AG09309 (cell line): ENCODE measurements at regions not wholly inside any gene's neighbourhood (a gene's known extent, or its start where the extent isn't known, plus 50 kb on each side); places are given as distances from the start of the nearest gene placed in this dataset.
A peak's percentile ranks its signal among the peaks of the same experiment; 100 is the strongest.

Source experiments
- DNase-seq: peaks from one replicate; pipeline ENCODE4 v3.0.0-alpha.2; 2010; ENCODE audit warnings: low read depth
- H3K4me3 ChIP-seq: 2 replicates; pipeline ENCODE4 v1.5.1; 2011; ENCODE audit warnings: mild to moderate bottlenecking, low read depth, low read length, moderate library complexity; ENCODE audit not compliant: control insufficient read depth
- CTCF ChIP-seq: IDR thresholded peaks from 2 replicates; pipeline ENCODE4 v1.5.1; 2011; ENCODE audit warnings: mild to moderate bottlenecking, low read depth, low read length, inconsistent platforms; ENCODE audit not compliant: insufficient read depth, control insufficient read depth; ENCODE audit errors: missing control alignments

GRCh38 chrX:16487620-16488385 lies 162.2 kb upstream of the S100G start:
- H3K4me3 ChIP-seq: no peak overlapping the region
- no peak for TF ChIP-seq CTCF
- DNase-seq: no peak

- DNase-seq: no peak
- no peak overlapping the region for H3K4me3 ChIP-seq
Measured at GRCh38 chrX:16488959-16489358, 161.0 kb upstream of the S100G start.

GRCh38 chrX:16491461-16491860 lies 158.5 kb upstream of the S100G start:
- H3K4me3 ChIP-seq: no peak overlapping the region
- DNase-seq: no peak
- no peak for TF ChIP-seq CTCF

More at GRCh38 chrX:16488959-16489358, 161.0 kb upstream of the S100G start:
- TF ChIP-seq CTCF: no peak

GRCh38 chrX:16496175-16496574 lies 153.8 kb upstream of the S100G start:
- no peak for DNase-seq
- no peak for TF ChIP-seq CTCF
- no peak overlapping the region for H3K4me3 ChIP-seq

- no peak for TF ChIP-seq CTCF
- peak; percentile 67 for DNase-seq
- H3K4me3 ChIP-seq: no peak overlapping the region
Measured at GRCh38 chrX:16511796-16512776, 137.9 kb upstream of the S100G start.

- H3K4me3 ChIP-seq: no peak overlapping the region
- DNase-seq: peak; percentile 27
- no peak for TF ChIP-seq CTCF
Measured at GRCh38 chrX:16516232-16516876, 133.6 kb upstream of the S100G start.
